Kasumi-1 (cell line): ENCODE measurements at regions not wholly inside any gene's neighbourhood (a gene's known extent, or its start where the extent isn't known, plus 50 kb on each side); places are given as distances from the start of the nearest gene placed in this dataset.
"Not testable (repeated sequence)": the region's sequence is repeated elsewhere in the genome, so short reads cannot be mapped to it uniquely, and the experiment has no call there.

Experiments
- DNase-seq, 2 experiments: peaks; one replicate each; lab custom pipeline; 2025; lab: John Stamatoyannopoulos, UW

GRCh38 chr5:67639976-67640375 lies 443.4 kb upstream of the CD180 start:
- peak; percentile 19 to 32 for DNase-seq

- DNase-seq, result no peak
Measured at GRCh38 chr5:67639313-67639712, 442.7 kb upstream of the CD180 start.

GRCh38 chr5:67636850-67637524 lies 440.4 kb upstream of the CD180 start:
- DNase-seq, result no peak

GRCh38 chr5:67636091-67636490 lies 439.5 kb upstream of the CD180 start:
- no peak for DNase-seq

GRCh38 chr5:67627079-67627478 lies 430.5 kb upstream of the CD180 start:
- DNase-seq, result not testable (repeated sequence)

- DNase-seq, result no peak
Measured at GRCh38 chr5:67623078-67623477, 426.5 kb upstream of the CD180 start.

- DNase-seq, result no peak
Measured at GRCh38 chr5:67620424-67621397, 424.1 kb upstream of the CD180 start.

GRCh38 chr5:67619636-67620035 lies 423.0 kb upstream of the CD180 start:
- DNase-seq, result no peak

GRCh38 chr5:67619235-67619634 lies 422.6 kb upstream of the CD180 start:
- DNase-seq, result no peak

- no peak for DNase-seq
Measured at GRCh38 chr5:67617051-67617450, 420.5 kb upstream of the CD180 start.

GRCh38 chr5:67612961-67613360 lies 416.4 kb upstream of the CD180 start:
- DNase-seq, result no peak

GRCh38 chr5:67610186-67610912 lies 413.8 kb upstream of the CD180 start:
- no peak for DNase-seq

- DNase-seq, result no peak
Measured at GRCh38 chr5:67607958-67608357, 411.4 kb upstream of the CD180 start.

GRCh38 chr5:67606586-67606947 lies 410.0 kb upstream of the CD180 start:
- DNase-seq, result no peak

GRCh38 chr5:67605730-67606585 lies 409.4 kb upstream of the CD180 start:
- DNase-seq, result no peak

GRCh38 chr5:67591491-67591890 lies 394.9 kb upstream of the CD180 start:
- DNase-seq, result no peak

GRCh38 chr5:67588389-67588788 lies 391.8 kb upstream of the CD180 start:
- no peak for DNase-seq

GRCh38 chr5:67581203-67581602 lies 384.6 kb upstream of the CD180 start:
- no peak for DNase-seq

GRCh38 chr5:67578011-67578410 lies 381.4 kb upstream of the CD180 start:
- DNase-seq, result no peak

- no peak for DNase-seq
Measured at GRCh38 chr5:67577424-67577823, 380.8 kb upstream of the CD180 start.

- no peak for DNase-seq
Measured at GRCh38 chr5:67576112-67576511, 379.5 kb upstream of the CD180 start.

- no peak for DNase-seq
Measured at GRCh38 chr5:67575087-67575486, 378.5 kb upstream of the CD180 start.
